GM19467 (cell line): ENCODE measurements at regions not wholly inside any gene's neighbourhood (a gene's known extent, or its start where the extent isn't known, plus 50 kb on each side); places are given as distances from the start of the nearest gene placed in this dataset.
"Not testable (repeated sequence)": the region's sequence is repeated elsewhere in the genome, so short reads cannot be mapped to it uniquely, and the experiment has no call there.

Source experiments
- ATAC-seq: cut with Tn5 transposase; IDR thresholded peaks from one replicate; pipeline ENCODE4 v1.9.1; 2021; ENCODE audit warnings: mild to moderate bottlenecking, moderate library complexity; ENCODE audit not compliant: unreplicated experiment

DNA sequence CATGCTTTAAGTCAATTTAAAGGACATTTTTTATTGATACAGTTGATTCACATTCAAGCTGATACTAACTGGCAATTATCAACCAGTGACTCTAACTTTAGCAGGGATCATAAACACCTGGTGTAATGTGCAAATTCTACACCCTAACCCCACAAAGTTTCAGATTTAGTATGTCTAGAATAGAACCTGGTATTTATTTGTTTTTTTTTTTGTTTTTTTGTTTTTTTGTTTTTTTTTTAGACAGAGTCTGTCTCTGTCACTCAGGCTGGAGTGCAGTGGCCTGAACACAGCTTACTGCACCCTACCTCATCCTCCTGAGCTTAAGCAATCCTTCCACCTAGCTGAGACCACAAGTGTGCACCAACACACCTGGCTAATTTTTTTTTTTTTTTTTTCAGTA lies 311.2 kb upstream of the SEMA6A start:
- peak; percentile 74 for ATAC-seq

DNA sequence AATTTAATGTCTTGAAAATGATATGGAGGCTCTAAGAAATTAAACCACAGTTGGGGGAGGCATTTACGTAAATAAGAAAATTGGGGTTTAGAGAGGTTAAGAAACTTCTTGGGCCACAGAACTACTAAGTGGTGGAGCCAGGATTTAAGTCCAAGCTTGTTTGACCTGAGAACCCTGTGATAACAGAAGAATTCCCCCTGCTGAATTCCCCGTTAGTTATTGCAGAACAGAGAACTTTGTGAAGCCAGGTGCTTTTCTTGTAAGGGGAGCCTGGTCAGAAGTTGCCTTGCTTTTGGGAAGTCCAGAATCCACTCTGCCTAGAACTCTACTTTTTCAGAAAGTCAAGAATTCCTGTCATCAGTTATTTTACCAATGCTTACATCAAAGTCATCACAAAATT lies 309.3 kb upstream of the SEMA6A start:
- ATAC-seq: no peak

DNA sequence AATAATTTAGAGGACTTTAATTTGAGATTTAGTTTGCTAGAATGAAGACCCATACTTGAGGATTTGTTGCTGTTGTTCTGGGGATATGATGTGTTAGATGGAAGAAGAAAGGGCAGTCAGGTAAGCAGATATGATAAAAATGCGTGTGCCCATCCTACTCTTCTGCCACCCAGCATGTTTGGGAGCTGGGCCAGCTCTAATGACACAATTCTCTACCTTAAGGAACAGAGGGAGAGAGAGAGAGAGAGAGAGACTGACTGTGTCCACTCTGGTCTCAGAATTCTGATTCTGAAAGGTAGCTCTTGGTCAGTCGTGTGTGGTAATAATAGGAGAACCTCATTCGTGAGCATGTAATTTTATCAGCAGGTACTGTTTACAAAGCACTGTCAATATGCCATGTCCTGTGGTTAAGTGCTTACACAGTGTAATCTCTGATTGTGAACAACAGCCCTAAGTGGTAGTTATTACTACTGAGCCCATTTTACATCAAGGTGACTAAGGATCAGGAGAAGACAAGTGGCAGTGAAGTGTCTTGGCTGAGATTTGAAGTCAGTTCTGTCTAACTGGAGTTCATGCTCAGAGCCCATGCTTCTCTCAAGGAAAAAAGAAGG lies 307.4 kb upstream of the SEMA6A start:
- ATAC-seq: no peak

DNA sequence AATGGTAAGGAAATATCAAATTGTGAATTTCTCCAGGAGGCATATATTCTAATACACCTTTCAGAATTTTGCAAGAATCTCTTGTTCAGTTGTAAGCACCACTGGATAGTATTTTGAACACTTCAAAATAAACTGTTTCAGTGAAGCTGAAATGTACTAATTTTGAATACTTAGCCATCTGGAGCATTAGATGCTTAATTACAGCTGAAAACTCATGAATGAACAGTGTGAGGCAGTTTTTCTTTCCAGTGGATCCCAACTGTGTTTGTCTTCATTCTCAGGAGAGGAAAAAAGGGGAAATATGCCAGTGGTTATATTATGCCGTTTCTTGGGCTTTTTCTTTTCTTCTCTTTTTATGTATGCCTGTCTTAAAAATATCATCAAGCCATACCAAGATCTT lies 306.0 kb upstream of the SEMA6A start:
- ATAC-seq: no peak

DNA sequence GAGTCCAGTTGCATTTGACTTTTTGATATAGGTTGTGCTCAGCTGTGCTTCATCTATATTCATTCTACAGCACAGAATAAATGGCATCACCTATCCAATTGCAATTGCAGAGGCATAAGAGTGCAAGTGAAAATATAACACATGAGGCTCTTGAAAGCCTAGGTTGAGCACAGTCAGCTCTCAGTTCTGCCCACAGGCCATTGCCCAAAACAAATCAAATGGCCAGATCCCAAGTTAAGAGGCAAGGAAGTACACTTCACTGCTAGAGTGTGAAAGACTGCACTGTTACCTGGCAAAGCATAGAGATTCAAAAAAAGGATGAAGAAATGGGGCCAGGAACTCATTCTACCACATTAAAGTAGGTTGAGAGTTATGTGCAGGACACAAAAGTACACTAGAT lies 305.5 kb upstream of the SEMA6A start:
- no peak for ATAC-seq

DNA sequence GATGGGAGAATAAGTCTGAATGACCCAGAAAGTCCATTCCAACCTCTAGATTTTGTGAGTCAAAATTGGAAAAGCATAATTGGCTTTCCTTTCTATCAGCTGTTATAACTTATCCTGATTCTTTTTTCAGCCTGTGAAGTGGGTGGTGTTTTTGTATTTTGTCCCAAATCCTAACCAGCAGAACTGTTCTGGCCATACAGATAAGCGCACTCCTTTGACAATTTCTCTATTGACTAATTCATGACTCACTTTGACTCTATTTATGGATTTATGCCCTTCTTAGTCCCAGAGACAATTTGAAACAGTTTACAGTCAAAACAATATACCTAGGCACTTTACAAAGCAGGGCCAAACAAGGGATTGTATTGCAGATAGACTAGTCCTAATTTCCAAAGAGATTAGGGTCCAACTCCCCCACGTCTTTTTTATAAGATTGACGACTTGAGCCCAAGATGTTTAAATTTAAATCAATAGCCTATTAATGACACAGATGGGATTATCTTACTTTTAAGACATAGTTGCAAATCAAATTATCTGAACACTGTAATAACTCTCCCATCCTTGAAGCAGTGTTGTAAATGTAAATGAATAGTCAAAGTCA lies 301.7 kb upstream of the SEMA6A start:
- no peak for ATAC-seq

DNA sequence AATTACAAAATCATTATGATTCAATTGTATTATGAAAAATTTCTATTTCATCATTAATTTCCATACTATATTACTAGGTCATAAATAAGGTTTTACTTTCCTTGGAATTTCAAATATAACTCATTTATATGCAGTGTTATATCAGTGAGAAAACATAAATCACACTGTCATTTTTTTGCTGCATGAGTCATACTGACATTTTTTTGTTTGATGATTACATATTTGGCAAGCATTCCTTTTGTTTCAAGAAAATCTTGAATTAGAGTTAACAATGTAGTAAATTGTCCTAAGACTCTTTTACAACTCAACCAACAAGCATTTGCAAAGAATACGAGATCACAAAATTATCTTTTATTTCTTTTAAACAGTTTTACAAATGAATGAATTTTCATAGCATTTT lies 298.4 kb upstream of the SEMA6A start:
- ATAC-seq: no peak

DNA sequence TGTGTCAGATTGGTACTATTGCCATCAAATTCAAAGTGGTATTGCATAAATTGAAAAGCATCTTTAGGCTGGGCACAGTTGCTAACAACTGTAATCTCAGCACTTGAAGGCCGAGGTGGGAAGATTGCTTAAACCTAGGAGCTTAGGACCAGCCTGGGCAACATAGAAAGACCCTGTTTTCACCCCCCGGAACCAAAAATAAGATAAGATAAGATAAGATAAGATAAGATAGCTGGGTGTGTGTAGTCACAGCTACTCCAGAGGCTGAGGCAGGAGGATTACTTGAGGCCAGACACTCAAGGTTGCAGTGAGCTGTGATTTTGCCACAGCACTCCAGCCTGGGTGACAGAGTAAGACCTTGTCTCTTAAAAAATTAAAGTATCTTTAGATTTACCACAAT lies 297.9 kb upstream of the SEMA6A start:
- ATAC-seq: no peak

DNA sequence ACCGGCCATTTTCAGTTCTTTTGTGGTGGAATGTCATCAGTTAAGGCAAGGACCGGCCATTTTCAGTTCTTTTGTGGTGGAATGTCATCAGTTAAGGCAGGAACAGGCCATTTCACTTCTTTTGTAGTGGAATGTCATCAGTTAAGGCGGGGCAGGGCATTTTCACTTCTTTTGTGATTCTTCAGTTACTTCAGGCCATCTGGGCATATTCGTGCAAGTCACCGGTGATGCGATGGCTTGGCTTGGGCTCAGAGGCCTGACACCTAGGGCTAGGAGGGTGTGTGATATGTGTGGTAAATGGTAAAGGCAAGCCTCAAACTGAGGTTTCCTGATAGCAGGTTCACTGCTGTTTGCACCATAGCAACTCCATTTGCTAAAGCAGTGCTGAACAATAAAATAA lies 293.2 kb upstream of the SEMA6A start:
- ATAC-seq: not testable (repeated sequence)

DNA sequence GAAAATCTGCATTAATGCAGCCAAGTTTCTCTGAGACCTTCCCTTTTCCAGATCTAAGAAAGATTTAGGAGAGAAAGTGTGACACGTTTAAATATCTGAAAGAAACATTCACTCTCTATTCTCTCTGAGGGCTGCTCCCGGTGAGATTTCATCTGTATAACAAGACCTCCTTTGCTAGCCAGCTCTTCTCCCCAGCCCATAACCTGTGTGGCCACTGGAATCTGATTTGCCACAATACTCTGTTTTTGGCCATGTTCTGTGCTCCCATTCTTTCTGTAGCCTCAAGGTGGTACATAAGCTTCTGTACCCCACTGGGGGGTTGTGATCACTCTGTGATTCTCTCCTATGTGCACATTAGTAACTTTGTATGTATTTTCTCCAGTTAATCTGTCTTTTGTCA lies 291.0 kb upstream of the SEMA6A start:
- no peak for ATAC-seq

DNA sequence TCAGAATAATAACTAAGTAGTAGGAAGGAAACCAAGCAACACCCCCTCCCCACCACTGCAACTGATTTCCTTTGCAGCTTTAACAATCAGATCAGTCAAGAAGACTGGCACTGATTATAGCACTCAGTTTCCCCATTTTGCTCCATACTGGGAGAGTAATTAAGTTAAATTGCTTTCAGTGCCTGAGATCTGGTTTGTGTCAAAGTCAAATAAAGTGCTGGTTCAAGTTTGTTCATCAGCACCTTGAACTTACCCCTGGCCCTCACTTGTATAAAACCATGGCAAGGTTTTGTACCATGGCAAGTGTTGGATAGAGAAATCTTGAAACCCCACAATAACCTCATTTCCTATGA lies 290.2 kb upstream of the SEMA6A start:
- no peak for ATAC-seq

DNA sequence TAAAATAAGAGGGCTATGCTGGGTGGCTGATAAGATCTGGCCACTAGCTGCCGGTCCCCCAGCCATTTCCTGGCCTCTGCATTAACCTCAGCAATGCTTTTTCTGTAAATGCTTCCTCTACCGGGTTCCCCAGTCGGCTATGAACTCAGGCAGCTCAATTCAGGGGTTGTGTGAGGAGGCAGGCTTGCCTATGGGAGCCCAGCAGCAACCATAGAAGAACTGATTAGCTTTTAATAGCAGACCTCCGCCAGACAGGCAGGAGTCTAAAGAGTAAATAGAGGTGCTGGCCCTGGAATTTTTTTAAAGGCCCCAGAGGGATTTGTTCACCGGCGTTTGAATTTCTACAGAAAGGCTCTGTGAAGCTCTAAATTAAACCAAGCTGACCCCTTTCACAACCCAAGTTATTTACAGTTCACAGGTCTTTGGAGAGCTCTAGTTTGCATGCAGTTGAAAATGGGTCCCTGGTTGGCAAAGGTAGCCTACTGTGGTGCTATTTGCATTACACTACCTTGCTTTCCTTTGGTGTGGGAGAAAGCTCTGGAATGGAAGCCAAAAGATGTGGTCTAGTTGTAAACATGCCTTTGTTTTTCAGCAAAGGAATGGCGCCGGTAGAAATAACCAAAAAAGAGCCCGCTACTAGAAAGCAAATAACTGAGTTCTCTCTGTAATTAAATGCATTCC lies 289.7 kb upstream of the SEMA6A start:
- ATAC-seq: no peak

DNA sequence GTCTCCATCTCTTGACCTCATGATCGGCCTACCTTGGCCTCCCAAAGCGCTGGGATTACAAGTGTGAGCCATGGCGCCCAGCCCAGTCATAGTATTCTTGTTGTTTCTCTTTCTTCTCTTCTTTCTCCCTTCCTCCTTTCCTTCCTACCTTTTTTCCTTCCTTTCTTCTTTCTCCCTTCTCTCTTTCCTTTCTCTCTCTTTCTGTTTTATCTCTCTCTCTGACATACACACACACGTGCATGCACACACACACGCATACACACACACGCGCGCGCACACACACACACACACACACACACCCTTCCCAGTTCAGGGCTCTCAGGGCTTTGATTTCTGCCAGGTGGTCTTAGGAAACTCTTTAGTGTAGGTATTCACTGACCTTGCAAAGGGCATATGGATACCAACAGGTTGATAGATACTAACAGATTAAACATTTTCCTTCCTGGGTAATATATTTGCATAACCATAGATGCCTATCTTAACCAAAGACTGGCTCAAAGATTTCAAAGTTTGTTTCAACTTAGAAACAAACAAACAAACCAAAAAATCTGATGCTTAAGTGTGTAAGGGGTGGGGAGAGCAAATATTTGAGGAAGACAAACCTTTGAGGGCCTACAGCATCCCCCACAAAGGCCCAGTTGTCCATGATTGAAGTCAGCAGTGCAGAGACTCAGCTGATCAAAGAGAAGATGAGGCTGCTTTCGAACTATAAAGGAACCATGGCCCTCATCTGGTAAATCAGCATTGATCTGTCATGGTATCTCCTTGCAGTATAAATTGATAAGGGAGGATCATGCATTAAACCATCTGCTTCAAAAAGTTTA lies 288.2 kb upstream of the SEMA6A start:
- ATAC-seq: no peak

DNA sequence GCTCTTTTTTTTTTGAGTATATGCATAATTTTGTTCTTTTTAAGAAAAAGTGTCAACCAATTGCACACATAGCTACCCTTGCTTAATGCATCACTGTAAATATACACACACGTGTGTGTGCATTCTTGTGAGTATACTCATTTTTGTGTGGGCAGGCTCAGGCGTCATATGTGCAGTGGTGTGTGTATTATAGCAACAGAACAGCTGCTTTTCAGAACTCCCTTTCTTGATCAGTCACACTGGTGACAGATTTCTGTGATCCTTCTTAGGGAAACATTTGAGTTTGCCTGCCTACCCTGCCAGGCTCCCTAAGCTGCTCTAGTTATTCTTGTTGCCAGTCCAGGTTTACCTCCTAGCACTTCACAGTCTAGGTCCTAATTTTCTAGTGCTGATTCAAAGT lies 287.0 kb upstream of the SEMA6A start:
- ATAC-seq: no peak

DNA sequence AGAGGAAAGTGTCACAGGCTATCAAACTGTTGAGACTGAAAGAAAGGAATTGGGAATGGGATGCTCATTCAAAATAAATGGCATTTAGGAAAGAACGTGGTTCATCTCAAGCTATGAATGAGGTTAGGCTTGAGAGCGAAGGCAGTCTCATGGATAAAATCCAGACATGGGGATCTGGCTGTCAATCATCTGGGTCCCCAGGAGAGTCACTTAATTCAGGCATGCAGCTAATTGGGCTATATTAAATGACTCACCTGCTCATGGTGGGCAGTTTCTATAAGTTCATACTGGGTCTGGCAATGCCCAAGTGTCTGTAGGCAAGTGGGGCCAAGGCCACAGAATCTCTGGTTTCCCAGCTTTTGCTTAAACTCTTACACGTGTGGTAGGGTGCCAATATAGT lies 286.5 kb upstream of the SEMA6A start:
- no peak for ATAC-seq

DNA sequence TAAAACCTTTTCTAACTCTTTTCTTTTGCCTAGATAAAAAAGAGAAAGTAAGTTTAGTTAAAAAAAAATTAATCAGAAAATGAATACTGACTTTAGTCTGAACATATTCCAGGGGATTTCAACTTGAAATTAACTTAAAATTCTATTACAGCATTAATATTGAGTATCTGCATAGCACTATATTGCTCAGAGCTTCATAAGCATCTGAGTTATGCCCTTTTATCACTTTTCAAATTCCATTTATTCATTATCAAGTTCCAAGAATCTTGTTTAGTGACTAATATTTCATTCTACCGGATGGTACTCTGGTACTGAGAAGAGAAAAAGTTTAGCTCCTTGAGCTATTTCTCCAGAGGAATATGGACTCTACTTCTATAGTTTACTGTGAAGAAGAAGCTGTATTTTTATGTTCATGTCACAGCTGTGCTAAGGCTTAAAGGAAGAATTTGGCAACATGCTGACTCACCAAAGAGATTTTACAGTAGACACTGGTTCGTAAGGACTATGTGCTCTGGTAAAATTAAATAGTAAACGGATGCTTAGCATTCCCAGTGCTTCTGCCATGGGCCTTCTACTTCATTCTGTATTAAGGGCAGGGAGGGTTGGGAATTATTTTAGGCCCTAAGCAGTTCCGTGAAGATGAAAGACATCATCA lies 285.2 kb upstream of the SEMA6A start:
- no peak for ATAC-seq

DNA sequence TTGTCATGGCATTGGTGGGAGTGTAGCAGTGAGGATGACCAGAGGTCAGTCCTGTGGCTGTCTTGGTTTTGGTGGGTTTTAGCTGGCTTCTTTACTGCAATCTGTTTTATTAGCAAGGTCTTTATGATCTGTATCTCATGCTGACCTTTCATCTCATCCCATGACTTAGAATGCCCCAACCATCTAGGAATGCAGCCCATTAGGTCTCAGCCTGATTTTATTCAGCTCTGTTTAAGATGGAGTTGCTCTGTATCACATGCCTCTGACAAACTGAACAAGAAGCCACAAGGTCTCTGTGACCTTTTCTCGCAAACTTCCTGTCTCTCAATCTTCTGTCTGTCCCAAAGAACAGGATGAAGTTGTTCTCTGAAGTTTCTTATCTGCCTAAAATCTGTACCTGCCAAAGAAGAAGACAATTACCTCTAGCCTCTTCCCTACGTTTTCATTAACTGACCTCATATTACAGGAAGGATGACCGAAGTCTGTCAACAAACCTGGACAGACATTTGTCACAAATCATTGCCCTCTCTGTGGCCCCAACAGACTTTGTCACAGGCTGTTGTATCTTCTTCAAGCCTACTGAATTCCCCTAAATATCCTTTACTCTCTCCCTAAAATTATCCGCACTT lies 284.2 kb upstream of the SEMA6A start:
- ATAC-seq: no peak

DNA sequence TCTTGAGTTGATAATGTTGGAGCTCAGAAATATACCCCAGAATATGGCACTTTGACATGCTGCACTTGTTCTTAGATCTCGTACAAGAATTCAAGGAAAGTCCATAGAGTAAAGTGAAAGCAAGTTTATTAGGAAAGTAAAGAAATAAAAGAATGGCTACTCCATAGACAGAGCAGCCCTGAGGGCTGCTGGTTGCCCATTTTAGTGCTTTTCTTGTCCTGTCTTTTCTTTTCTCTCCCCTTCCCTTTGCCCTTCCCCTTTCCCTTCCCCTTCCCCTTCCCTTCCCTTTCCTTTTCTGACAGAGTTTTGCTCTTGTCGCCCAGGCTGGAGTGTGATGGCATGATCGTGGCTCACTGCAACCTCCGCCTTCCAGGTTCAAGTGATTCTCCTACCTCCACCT lies 283.4 kb upstream of the SEMA6A start:
- ATAC-seq: not testable (repeated sequence)

DNA sequence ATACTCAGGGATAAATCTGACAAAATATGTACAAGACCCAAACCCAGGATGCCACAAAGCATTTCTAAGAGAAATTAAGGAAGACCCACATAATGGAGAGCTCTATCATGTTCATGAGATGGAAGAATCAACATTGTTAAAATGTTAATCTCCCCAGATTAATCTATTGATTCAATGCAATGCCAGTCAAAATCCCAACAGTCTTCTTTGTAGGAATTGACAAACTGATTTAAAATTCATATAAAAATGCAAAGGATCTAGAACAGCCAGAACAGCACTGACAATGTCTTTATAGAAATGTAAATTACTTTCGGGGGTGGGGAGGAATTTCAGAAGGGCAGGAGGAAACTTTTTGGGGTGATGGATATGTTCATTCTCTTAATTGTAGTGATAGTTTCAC lies 281.6 kb upstream of the SEMA6A start:
- ATAC-seq: no peak

DNA sequence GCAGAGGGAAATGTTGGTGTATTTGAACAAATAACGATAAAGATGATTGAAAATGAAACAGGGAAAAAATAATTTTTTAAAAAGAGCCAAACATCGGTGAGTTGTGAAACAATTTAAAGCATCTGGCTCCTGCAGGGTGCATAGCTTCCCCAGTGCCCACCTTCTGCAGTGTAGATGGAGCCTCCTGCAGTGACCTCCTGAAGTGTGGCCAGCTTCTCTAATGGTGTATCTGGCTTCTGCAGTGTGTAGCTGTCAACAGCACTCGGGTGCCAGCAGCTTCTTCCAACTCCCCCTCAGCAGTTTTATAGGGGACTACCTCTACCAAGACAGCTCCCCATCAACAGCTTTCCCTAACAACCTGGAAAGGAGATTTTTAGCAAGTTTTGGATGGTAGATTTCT lies 279.4 kb upstream of the SEMA6A start:
- ATAC-seq: no peak
